GM12874 (cell line): ENCODE measurements at regions not wholly inside any gene's neighbourhood (a gene's known extent, or its start where the extent isn't known, plus 50 kb on each side); places are given as distances from the start of the nearest gene placed in this dataset.

ENCODE experiments used
- CTCF ChIP-seq: IDR thresholded peaks from 2 replicates; pipeline ENCODE4 v1.5.1; 2011; ENCODE audit warnings: low read depth, mild to moderate bottlenecking, control low read depth, low read length, moderate library complexity; ENCODE audit not compliant: insufficient read depth

GRCh38 chr18:1056404-1056803, 151.7 kb downstream of the ADCYAP1 start:
- no peak for TF ChIP-seq CTCF

- no peak for TF ChIP-seq CTCF
Measured at GRCh38 chr18:1057367-1057766, 152.7 kb downstream of the ADCYAP1 start.

- TF ChIP-seq CTCF, result 0 out of 2 replicates have a peak, but pooled peaks have one; percentile 12
Measured at GRCh38 chr18:1062588-1062987, 157.9 kb downstream of the ADCYAP1 start.

GRCh38 chr18:1075322-1075721, 170.7 kb downstream of the ADCYAP1 start:
- no peak for TF ChIP-seq CTCF

- TF ChIP-seq CTCF, result no peak
Measured at GRCh38 chr18:1075876-1076275, 171.2 kb downstream of the ADCYAP1 start.

- no peak for TF ChIP-seq CTCF
Measured at GRCh38 chr18:1078301-1078700, 173.6 kb downstream of the ADCYAP1 start.

GRCh38 chr18:1090758-1091157, 186.1 kb downstream of the ADCYAP1 start:
- no peak for TF ChIP-seq CTCF

GRCh38 chr18:1092228-1092627, 187.6 kb downstream of the ADCYAP1 start:
- TF ChIP-seq CTCF, result no peak
